ENCODE measurements at regions not wholly inside any gene's neighbourhood (a gene's known extent, or its start where the extent isn't known, plus 50 kb on each side); places are given as distances from the start of the nearest gene placed in this dataset.

- BruUV-seq (replicated peaks): no TSS peak
- Histone ChIP-seq H3K4me2 (ENCODE audit: low read depth, low read length) (no peak overlapping the region), H3K4me3 (replicated peaks in 1 of 3; ENCODE audit: insufficient read depth in 1 of 3, low read depth in 2 of 3, low read length in 3 of 3) (no peak overlapping the region), H4K20me1 (ENCODE audit: insufficient read depth, low read length) (no peaks in the 10 kb centered on the region), H3K9ac (ENCODE audit: insufficient read depth, low read depth, low read length) (no peak overlapping the region), H2AFZ (ENCODE audit: low read length) (no peak overlapping the region), H3K27me3 (ENCODE audit: control insufficient read depth in 1 of 2, insufficient read depth in 2 of 2, low read length in 2 of 2) (no peaks in the 10 kb centered on the region), H3K4me1 (ENCODE audit: insufficient read depth, low read length) (no peaks in the 10 kb centered on the region), H3K27ac (ENCODE audit: extremely low read length, insufficient read depth, low read length) (no peak overlapping the region), H3K79me2 (ENCODE audit: insufficient read depth, low read length) (no peaks in the 10 kb centered on the region), H3K36me3 (replicated peaks in 1 of 2; ENCODE audit: control insufficient read depth in 1 of 2, insufficient read depth in 2 of 2, low read length in 2 of 2) (no peaks in the 10 kb centered on the region), H3K9me3 (ENCODE audit: low read length) (no peaks in the 10 kb centered on the region)
- peak; percentile 99 for ATAC-seq
- in situ Hi-C loops (cut with HindIII; ENCODE audit: extremely low pct_ligation_motif_present, low pct_unique_long_range_greater_than_20kb): no loop called here
- peak; percentile 62 for DNase-seq (ENCODE audit: low spot score)
- ChIA-PET CTCF (ENCODE audit: low intra/inter-chr PET ratio, low total read pairs) (no interaction called here), POLR2A (no interaction called here)
- FAIRE-seq: peak; percentile 86
- WGBS (ENCODE audit: low lambda C conversion rate): 4% methylated on average over 4 of the region's 4 CpGs
- intact Hi-C loops (cut with micrococcal nuclease; ENCODE audit: unreplicated experiment): no loop called here
- TF ChIP-seq SP1 (IDR thresholded peaks at IDR 0.05): no peak
- TF ChIP-seq SP1 (CRISPR knock-in tag; IDR thresholded peaks at IDR 0.05): no peak
- TF ChIP-seq ZNF331 (CRISPR knock-in tag; IDR thresholded peaks at IDR 0.05): 0 out of 2 replicates have a peak, but pooled peaks have one; percentile 16
- no peak for TF ChIP-seq SOX5 (CRISPR knock-in tag; IDR thresholded peaks at IDR 0.05; ENCODE audit: borderline replicate concordance)
- TF ChIP-seq SETDB1 (CRISPR knock-in tag; IDR thresholded peaks at IDR 0.05; ENCODE audit: borderline replicate concordance): no peak
- no peak for TF ChIP-seq NCOA5 (CRISPR knock-in tag; IDR thresholded peaks at IDR 0.05)
- TF ChIP-seq HOXA3 (CRISPR knock-in tag; IDR thresholded peaks at IDR 0.05): no peak
- no peak for TF ChIP-seq PAF1 (CRISPR knock-in tag; IDR thresholded peaks at IDR 0.05)
- no peak for TF ChIP-seq EP300 (IDR thresholded peaks at IDR 0.05; ENCODE audit: low read depth in 2 of 2, low read length in 2 of 2)
- TF ChIP-seq EP300 (CRISPR knock-in tag; IDR thresholded peaks at IDR 0.05; ENCODE audit: borderline replicate concordance): no peak
- no peak for TF ChIP-seq NBN (conservative IDR thresholded peaks at IDR 0.05)
- TF ChIP-seq YY1 (IDR thresholded peaks at IDR 0.05; ENCODE audit: insufficient read depth, insufficient replicate concordance, low read depth, low read length): peak; percentile 15
- no peak for TF ChIP-seq SRSF1 (optimal IDR thresholded peaks at IDR 0.05; ENCODE audit: low read depth, low read length)
- peak; percentile 53 for TF ChIP-seq XRCC5 (optimal IDR thresholded peaks at IDR 0.05; ENCODE audit: low read length)
- no peak for TF ChIP-seq TOE1 (CRISPR knock-in tag; IDR thresholded peaks at IDR 0.05)
- TF ChIP-seq RXRA (CRISPR knock-in tag; IDR thresholded peaks at IDR 0.05): no peak
- TF ChIP-seq KLF6 (CRISPR knock-in tag; IDR thresholded peaks at IDR 0.05): no peak
- TF ChIP-seq CBX2 (IDR thresholded peaks at IDR 0.05; ENCODE audit: low read depth, low read length): no peak
- no peak for TF ChIP-seq CBX2 (CRISPR knock-in tag; IDR thresholded peaks at IDR 0.05; ENCODE audit: low read depth)
- no peak for TF ChIP-seq TGIF2 (CRISPR knock-in tag; IDR thresholded peaks at IDR 0.05)
- TF ChIP-seq DZIP1 (CRISPR knock-in tag; IDR thresholded peaks at IDR 0.05): no peak
- no peak for TF ChIP-seq ZNF749 (CRISPR knock-in tag; IDR thresholded peaks at IDR 0.05; ENCODE audit: borderline replicate concordance)
- TF ChIP-seq SNAI1 (CRISPR knock-in tag; IDR thresholded peaks at IDR 0.05; ENCODE audit: borderline replicate concordance): no peak
- no peak for TF ChIP-seq MIER2 (CRISPR knock-in tag; IDR thresholded peaks at IDR 0.05)
Observed at GRCh38 chr20:11716239-11716944, 201.3 kb upstream of the BTBD3 start.
